HG03432 (cell line): ENCODE measurements at regions not wholly inside any gene's neighbourhood (a gene's known extent, or its start where the extent isn't known, plus 50 kb on each side); places are given as distances from the start of the nearest gene placed in this dataset.
"Not testable (repeated sequence)": the region's sequence is repeated elsewhere in the genome, so short reads cannot be mapped to it uniquely, and the experiment has no call there.

Experiments
- ATAC-seq: cut with Tn5 transposase; IDR thresholded peaks from one replicate; pipeline ENCODE4 v1.9.1; 2021; ENCODE audit warnings: mild to moderate bottlenecking, moderate library complexity; ENCODE audit not compliant: unreplicated experiment

DNA sequence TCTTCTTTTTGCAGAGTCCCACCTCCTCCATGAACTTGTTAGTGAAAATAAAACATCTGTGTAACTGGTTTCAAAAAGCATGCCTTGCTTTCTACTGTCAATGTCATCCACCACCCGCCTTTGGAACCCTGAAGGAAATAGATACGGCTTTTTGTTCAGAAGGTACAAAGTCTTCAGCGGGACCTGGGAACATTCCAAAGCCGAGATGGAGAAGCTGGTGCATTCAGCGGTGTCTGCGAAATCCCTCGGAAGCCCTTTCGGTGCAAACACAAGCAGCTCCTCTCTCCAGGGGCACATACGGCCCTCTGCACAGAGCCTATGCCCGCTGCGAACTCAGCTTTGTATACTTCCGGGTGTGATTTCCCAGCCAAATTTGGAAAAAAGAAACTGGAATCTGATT is 555.8 kb upstream of the SALL3 start:
- ATAC-seq: no peak

DNA sequence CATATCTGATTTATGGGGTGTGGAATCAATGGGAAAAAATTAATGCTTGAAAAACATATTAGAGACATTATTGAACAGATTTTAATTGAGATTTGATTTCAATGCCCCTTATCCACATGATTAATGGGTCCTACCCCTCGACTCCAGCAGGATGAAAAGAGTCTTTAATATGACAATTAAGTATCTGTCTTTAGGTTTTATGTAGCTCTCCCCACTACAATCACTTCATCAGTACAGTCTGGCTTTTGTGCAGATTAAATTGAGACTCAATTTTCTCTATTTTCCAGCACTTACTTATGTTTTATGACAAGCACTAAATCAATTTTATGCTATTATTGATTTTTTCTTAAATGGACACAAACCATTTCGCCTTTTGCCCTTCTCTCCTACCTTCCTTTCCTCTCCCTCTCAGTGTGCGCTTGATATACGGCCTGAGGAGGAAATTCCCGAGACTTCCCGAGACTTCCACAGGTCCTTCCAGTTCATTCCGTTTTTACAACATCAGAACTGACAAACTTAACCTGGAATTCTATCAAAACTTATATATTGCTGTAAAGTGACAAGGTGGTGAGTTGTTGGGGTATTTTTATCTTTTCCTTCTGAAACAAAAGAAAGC is 555.1 kb upstream of the SALL3 start:
- no peak for ATAC-seq

DNA sequence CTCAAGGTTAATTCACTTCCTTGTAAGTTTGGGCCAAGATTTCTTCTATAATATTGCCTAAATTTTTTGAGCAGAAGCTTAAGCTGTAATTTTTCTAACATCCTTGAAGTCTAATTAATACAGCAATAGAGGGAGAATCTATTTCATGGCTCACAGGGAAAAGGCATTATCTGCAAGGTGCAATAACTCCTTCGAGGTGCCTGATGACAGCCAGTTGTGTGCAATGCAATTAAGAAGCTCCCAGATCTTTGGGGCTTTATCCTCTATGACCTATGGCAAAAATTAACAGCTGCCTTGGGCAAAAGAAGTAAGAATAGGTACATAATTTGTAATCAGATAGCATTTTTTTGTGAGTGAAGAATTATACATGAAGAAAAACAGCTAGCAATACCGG is 554.6 kb upstream of the SALL3 start:
- ATAC-seq: no peak

DNA sequence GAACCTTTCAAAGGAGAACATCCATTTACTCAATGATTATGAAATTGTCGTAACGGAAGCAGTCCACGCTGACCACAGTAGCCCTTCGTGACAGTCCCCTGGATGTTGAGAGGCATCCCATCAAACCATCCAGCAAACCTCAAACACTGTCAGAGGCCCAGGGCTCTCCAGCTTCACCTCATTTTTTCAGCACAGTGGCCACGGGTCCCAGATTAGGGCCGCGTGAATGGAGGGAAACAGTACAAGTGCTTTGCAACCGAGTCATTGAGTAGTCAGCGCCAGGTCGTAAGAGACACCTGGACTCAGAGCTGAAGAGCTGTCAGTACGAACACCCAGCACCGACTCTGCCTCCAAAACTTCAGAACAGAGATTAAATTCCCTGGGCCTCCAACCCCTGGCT is 552.5 kb upstream of the SALL3 start:
- no peak for ATAC-seq

DNA sequence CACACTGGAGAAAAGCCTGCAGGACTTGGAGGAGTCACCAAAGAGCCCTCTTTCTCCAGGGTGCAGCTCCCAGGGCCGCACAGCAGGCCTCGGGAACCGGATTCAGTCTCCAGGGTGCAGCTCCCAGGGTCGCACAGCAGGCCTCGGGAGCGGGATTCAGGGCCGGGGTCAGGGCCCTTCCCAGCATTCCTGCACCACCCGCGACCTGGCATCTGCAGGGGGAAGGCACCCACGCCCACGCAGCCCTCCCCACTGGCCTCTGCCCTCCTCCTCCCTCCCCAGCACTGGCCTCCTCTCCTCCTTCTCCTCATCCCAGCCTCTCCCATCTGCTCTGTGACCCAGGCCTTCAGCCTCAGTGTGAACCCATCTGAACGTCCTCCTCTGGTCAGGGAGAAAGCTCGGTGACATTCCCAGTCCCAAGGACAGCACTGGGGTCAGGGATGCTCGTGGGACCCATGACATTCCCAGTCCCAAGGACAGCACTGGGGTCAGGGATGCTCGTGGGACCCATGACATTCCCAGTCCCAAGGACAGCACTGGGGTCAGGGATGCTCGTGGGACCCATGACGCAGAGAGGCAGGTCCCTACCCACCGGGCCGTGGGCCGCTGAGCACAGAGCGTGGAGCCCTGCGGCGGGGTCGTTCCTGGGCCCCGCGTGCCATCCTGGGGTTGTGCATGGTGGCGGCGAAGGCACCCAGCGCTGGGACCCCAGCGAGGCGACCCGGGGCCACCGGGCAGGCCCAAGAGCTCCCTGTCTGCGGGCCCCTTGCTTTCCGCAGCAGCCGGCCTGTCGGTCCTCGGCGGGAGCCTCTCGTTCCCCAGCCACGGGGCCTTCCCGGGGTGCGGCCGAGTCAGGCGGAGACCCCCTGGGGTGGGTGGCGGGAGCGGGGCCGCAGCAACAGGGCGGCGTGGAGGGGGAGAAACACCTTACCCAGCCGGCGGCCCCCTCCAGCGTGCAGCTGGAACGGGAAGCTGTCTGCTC is 550.2 kb upstream of the SALL3 start:
- ATAC-seq: no peak

DNA sequence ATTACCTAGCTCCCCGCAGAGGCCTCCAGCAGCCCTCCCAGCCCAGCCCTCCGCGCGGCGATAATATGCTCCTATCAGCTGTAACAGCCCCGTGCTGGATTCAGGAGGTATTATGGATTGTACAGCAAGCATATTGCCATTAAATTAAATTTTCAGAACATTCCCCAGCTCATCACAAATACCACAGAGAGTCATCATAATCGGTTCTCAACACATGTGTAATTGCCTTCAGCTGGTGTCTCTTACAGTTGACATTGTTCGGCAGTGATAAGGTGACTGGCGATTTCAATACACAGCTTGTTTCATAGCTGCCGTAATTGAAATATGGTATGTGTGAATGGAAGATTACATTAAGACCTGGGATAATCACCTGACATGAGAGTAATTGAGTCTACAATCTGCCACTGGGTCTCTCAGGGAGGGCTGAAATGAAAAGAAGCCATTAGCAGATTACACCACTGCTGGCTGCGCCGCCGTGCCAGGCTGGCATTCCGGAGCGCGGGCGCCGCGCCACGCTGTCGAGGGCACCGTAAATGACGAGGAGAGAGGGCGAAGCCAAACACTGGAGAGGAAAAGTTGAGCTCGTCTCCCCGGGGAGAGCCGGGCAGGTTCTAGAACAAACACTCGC is 549.4 kb upstream of the SALL3 start:
- ATAC-seq: no peak

DNA sequence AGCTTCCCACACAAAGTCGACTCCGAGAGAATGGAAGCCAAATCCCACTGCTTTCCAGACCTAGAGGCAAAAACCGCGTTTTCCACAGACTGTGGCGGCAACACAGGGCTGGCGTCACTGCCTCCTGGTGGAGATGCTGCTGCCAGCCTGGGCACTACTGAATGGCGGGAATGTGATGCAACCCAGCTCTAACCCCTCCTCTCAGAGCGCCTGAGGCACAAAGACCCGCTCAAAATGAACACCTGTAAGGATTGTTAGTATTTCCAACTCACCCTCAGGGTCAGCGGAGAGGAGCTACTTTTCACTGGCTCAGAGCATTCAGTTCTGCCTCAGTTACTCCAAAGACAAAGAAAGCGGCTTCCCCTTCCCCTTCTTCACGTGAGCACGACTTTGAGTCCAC is 548.0 kb upstream of the SALL3 start:
- ATAC-seq: no peak

DNA sequence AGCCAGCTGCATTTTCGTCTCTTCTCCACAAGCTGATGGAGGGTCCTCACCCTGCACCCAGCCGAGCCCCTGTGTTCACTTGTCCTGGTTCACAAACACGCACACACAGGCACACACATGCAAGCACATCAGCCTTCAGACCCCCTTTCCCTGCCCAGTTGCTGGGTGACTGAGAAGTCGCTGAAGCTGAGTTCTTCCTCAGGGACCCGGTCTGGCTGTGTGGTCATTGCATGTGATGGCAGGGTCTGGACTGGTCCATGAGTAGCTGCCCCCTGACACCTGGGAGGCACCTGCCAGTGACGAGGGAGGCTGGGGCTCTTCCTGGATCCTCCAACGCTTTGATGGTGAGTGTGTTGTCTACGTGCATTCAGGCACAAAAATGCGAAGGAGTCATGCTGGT is 546.1 kb upstream of the SALL3 start:
- ATAC-seq: no peak

DNA sequence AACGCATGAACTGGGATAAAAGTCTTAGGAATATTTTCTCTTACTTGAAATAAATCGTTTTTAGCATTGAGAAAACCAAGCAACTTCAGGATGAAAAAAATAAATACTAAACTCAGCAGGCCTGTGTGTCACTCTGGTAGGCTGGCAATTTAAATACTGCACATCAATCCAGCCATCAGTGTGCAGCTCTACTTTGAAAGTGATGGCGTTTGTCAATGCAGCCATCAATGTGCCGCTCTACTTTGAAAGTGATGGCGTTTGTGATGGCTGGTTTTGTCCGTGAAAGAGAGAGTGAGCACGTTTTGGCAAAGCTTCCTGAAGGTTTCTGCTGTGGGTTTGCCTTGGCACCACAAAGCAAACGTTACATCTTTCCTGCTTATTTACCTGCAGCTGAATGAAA is 543.5 kb upstream of the SALL3 start:
- no peak for ATAC-seq

DNA sequence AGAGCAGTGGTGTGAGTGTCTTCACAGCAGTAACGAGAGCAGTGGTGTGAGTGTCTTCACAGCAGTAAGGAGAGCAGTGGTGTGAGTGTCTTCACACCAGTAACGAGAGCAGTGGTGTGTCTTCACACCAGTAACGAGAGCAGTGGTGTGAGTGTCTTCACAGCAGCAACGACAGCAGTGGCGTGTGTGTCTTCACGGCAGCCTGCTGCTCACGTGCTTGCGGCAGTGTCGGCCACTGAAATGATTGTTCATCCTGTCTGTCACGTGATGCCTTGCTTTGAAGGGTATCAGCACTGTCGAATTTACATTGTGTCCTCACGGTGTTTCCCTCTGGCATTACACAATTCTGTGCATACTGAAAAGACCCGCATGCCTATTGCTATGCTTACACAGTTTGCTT is 541.4 kb upstream of the SALL3 start:
- not testable (repeated sequence) for ATAC-seq

DNA sequence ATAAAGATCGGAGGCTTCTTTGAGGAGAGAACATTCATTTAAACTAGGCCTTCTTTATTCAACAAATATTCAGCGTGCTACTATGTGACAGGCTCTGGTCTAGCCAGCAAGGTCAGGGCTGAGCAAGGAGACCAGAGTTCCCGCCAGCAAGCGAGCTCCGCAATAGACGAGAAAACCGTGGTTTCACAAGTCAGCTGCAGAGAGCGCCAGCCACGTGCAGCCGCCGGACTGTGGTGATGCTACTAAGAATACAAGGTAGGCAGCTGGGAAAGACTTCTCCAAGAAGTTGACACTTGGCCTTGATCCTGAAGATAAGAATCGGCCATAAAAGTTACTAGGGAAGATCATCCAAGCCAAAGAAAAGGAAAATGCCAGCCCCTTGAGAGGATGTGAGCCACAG is 533.7 kb upstream of the SALL3 start:
- no peak for ATAC-seq

DNA sequence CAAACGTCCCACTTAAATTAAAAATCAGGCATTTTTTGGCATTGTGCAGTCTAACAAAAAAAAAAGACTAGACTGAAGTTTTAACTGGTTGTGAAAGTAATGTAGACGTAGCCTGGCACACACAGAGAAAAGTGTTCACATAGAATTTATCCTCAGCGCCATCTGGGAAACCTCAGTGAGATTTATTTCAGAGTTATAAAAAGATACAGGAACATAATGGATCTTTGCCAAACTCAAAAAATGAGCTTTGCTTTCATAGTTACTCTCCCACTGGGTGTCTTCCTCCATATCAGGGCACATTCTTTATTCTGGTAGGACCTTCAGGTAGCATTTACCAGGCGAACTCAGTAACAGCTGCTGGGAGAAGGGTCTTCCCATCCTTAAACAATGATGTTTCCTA is 532.4 kb upstream of the SALL3 start:
- ATAC-seq: no peak

DNA sequence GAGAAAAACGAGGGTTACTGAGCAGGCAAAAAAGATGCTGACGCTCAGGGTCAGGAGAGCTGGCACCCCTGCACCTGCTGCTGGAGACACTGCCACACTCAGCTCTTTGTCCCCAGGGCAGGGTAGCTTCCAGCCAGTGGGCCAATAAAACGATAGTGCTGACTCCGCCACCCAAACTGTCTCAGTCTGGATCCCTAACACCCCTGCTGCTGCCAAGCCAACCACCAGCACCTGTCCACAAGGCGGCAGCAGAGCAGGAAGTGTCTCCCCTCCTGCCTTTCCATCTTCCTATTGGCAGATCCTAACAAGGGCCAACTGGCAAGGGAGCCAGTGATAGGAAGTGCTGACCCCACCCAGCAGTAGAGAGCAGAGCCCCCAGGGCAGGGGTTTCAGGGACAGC is 531.5 kb upstream of the SALL3 start:
- ATAC-seq: no peak

DNA sequence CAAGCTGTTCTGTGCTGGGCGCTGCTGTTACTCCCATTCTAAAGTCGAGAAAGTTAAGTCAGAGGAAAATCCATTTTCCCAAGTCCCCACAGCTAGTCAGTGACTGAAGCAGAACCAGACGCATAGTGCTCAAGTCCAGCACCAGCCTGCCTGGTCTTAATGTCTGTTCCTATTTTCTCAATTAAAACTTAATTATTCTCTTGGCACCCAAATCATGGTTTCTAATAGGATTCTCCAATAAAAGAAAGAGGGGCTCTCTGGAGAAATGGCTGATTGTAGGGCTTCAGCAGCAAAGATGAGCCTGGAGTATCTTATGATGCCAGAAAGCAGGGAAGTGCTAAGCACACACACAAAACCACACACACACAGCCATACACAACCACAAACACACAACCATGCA is 531.0 kb upstream of the SALL3 start:
- ATAC-seq: no peak

DNA sequence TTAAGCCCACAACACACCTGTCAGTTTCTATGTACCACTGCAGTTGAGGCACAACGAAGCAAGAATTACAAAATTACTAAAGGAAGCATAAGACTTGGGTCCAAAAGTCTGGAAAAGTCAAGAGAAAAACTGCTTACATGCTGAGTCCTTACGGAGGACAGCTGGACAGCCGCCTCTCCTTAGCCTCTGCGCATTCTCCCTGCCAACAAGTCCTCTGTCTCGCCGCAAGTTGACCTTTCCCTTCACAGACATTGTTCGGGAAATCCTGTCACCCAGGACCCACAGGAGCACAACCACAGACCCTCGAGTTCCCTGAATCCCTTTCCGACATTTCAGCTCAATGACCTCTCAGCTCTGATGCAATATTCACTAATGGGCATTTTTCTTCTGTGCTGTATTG is 525.4 kb upstream of the SALL3 start:
- no peak for ATAC-seq

DNA sequence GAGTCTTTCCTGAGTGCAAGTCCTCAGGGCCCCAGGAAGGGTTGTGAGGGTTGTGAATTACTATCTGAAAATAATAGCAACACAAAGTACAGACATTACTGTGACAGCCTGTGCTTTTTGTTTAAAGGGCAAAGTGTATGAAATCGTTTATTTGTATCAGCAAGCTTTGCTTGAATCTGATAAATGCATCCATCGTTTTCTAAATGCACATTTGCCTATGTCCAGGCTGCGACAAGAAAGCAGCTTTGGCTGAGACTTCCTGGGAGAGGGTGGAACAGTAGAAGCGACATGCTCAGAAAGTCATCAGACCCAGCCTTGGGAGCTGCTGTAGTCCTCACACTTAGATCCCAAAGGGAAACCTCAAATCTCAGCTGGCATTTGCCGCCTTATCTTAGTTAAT is 524.2 kb upstream of the SALL3 start:
- ATAC-seq: no peak

DNA sequence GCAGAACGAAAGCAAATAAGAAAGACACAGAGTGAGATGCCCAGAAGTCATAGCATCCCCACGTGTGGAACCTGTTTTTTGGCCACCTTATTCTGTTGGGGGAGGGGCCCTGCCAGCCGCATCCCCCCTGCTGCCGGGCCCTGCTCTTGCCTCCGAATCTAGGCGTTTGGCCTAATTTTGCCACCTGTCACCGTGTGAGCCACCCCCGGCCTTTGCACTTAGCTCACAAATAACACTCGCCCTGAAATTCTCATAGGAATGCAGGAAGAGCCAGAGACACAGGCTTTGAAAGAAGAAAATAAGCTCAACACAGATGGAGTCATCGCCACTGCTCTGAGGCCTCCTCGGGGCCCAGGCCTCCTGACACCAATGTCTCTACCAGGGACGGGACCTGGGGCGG is 522.6 kb upstream of the SALL3 start:
- ATAC-seq: no peak

DNA sequence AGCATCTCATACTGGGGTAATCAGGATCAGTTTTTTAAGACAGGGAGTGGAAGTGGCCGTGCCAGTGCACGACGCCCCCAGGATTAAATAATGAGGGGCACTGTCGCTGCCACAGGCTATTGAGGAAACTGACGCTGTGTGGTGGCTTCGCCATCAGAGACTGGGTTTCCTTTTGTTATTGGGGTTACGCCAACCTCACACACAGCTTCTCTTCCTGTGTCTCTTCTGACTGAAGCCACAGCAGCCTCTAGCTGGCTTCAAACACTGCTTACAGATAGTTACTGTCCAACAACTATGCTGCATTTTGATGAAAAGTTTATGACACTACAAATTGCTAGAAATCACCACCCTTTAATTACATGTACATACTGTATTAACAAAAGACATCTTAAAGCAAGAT is 521.9 kb upstream of the SALL3 start:
- no peak for ATAC-seq

DNA sequence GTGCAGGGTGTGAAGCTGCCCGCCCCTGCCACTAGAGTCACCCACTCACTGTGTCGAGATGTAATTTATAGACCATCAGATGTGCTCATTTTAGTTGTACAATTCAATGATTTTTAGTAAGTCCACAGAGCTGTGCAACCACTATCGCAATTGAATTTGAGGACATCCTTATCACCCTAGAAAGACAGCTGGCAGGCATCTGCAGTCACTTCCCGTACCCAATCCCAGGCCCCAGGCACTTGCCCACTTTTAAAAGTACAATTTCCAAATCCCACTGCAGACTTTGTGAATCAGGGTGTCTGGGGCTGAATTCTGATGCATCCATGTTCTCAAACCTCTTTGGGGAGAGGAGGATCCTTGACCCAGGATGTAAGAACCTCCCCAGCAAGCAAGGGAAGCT is 521.3 kb upstream of the SALL3 start:
- no peak for ATAC-seq

DNA sequence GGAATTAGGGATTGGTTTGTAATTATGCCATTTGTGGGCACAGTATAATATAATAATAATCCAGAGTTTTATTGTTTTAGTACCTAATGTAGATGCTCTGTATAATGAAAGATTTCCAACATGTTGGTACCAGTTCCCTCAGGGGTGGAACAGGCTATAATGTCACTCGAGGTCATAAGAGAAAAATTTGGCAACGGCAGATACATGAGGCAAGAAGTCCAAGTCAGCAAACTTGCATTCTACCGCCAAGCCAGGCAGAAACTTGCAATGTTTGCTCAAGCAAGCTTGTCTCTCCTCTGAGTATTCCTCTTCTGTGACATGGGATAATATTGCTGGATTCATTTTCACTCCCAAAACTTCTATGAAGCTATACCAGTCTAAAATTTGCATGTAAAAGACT is 520.0 kb upstream of the SALL3 start:
- ATAC-seq: no peak

DNA sequence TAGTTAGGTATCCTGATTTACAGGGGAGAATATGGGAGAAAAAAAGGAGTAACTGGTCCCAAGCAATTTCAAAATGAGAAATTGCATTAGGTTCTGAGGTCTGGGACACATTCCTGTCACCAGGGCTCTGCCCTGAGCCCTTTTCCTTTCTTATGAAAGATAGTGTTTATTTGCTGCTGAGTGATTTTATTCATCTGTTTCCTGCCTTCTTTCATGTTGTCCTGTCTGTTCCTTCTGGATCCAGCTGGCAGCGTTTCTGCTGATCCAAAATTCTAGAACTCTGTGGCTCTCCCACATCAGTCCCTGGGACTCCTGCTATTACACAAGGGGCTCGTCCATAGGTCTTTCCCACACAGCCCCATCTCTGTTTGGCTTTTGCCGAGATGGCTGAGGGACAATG is 519.1 kb upstream of the SALL3 start:
- ATAC-seq: no peak

DNA sequence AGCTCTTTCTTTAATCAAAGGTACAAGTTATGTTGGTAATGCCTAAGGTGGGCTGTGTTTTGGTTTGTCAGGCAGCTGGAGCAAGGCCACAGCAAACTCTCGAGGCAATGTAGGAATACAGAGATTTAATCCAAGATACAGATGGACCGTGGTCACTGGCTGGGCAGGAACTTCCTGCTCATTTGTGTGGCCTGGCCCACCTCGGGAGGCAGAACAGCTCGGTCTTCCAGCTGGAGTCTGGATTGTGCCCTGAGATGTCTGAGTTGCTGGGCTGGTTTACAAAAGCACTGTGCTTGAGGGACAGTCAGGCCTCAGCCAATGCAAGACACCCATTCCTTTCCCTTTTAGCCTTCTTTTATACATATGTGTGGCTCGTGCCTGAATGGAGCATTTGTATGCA is 506.1 kb upstream of the SALL3 start:
- ATAC-seq: no peak
